HG02884 (cell line): ENCODE measurements at regions not wholly inside any gene's neighbourhood (a gene's known extent, or its start where the extent isn't known, plus 50 kb on each side); places are given as distances from the start of the nearest gene placed in this dataset.

ENCODE experiments used
- ATAC-seq: cut with Tn5 transposase; IDR thresholded peaks from one replicate; pipeline ENCODE4 v1.9.1; 2021; ENCODE audit warnings: mild to moderate bottlenecking, moderate library complexity; ENCODE audit not compliant: unreplicated experiment

- no peak for ATAC-seq
Measured at GRCh38 chr17:72587773-72588511, 467.1 kb downstream of the SOX9 start.

- no peak for ATAC-seq
Measured at GRCh38 chr17:72588561-72588960, 467.7 kb downstream of the SOX9 start.

- ATAC-seq, result no peak
Measured at GRCh38 chr17:72588961-72589360, 468.1 kb downstream of the SOX9 start.

GRCh38 chr17:72590382-72590781 lies 469.6 kb downstream of the SOX9 start:
- no peak for ATAC-seq

- ATAC-seq, result no peak
Measured at GRCh38 chr17:72590882-72591281, 470.1 kb downstream of the SOX9 start.

- ATAC-seq, result no peak
Measured at GRCh38 chr17:72591289-72592241, 470.7 kb downstream of the SOX9 start.

- ATAC-seq, result no peak
Measured at GRCh38 chr17:72592242-72592966, 471.6 kb downstream of the SOX9 start.

GRCh38 chr17:72592967-72593325 lies 472.1 kb downstream of the SOX9 start:
- no peak for ATAC-seq

- no peak for ATAC-seq
Measured at GRCh38 chr17:72594248-72594647, 473.4 kb downstream of the SOX9 start.
